ENCODE measurements at regions not wholly inside any gene's neighbourhood (a gene's known extent, or its start where the extent isn't known, plus 50 kb on each side); places are given as distances from the start of the nearest gene placed in this dataset.

DNA sequence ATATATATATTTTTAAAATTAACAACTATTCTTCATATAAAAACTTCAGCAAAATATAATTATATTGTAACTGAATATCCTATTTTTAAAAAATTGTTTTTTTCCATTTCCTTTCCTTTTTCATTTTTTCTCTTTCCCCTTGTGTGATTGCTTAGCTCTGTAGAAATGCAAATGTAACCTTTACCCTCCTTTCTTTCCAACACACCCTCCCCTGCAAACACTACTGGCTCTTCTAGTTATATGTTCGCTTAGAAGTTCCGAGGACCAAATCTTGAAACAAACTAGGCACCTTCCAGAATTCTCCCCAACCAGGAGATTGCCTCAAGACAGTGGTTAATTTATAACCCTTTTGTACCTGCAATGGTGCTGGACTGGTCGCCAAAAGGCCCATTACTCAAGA lies 1980.0 kb upstream of the CDH6 start:
- Histone ChIP-seq H4K20me1 (ENCODE audit: insufficient read depth, low read length) (no peaks in the 10 kb centered on the region), H3K79me2 (ENCODE audit: insufficient read depth, low read length) (no peaks in the 10 kb centered on the region), H3K9me3 (ENCODE audit: low read depth, low read length) (no peaks in the 10 kb centered on the region), H3K4me2 (ENCODE audit: insufficient read depth, low read length) (no peak overlapping the region), H2AFZ (ENCODE audit: low read length) (no peak overlapping the region), H3K36me3 (ENCODE audit: insufficient read depth, low read length) (no peaks in the 10 kb centered on the region), H3K4me3 (ENCODE audit: insufficient read depth, low read length) (no peak overlapping the region), H3K27me3 (ENCODE audit: insufficient read depth, low read length) (no peaks in the 10 kb centered on the region), H3K27ac (ENCODE audit: low read depth, low read length) (no peak overlapping the region), H3K4me1 (ENCODE audit: insufficient read depth, low read length) (no peaks in the 10 kb centered on the region)
- no peak for TF ChIP-seq CTCF (IDR thresholded peaks at IDR 0.05; ENCODE audit: extremely low read depth, low read depth, low read length)
- no peak for DNase-seq (ENCODE audit: insufficient read length, low spot score, missing footprints)

GRCh38 chr5:29208024-29208423 lies 1985.5 kb upstream of the CDH6 start:
- H3K4me3 ChIP-seq (ENCODE audit: insufficient read depth, low read length), result no peak overlapping the region
- H4K20me1 ChIP-seq (ENCODE audit: insufficient read depth, low read length), result no peaks in the 10 kb centered on the region
- H3K36me3 ChIP-seq (ENCODE audit: insufficient read depth, low read length), result no peaks in the 10 kb centered on the region
- H2AFZ ChIP-seq (ENCODE audit: low read length), result no peak overlapping the region
- no peaks in the 10 kb centered on the region for H3K27me3 ChIP-seq (ENCODE audit: insufficient read depth, low read length)
- no peak overlapping the region for H3K27ac ChIP-seq (ENCODE audit: low read depth, low read length)
- no peak for TF ChIP-seq CTCF (IDR thresholded peaks at IDR 0.05; ENCODE audit: extremely low read depth, low read depth, low read length)
- DNase-seq (ENCODE audit: insufficient read length, low spot score, missing footprints), result no peak
- no peaks in the 10 kb centered on the region for H3K4me1 ChIP-seq (ENCODE audit: insufficient read depth, low read length)
- H3K79me2 ChIP-seq (ENCODE audit: insufficient read depth, low read length), result no peaks in the 10 kb centered on the region
- no peaks in the 10 kb centered on the region for H3K9me3 ChIP-seq (ENCODE audit: low read depth, low read length)
- no peak overlapping the region for H3K4me2 ChIP-seq (ENCODE audit: insufficient read depth, low read length)

DNA sequence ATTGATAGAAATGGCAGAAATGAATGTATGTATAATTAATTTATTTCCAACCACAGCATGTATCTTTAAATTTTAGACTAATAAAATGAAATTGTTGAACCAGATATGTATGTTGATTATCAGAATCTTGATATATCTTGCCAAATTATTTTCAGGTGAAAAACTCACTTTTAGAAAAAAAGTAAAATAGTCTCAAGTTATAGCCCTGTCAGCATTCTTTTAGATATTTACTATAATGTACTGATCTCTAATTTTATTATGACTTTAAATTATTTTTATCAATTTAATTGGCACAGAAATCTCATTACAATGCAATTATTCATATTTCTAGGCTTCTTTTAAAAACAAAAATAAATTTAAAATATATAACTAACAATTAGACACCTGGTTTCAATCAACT lies 1990.4 kb upstream of the CDH6 start:
- no peaks in the 10 kb centered on the region for H3K4me1 ChIP-seq (ENCODE audit: insufficient read depth, low read length)
- no peaks in the 10 kb centered on the region for H3K36me3 ChIP-seq (ENCODE audit: insufficient read depth, low read length)
- no peak overlapping the region for H3K27ac ChIP-seq (ENCODE audit: low read depth, low read length)
- no peak overlapping the region for H3K4me2 ChIP-seq (ENCODE audit: insufficient read depth, low read length)
- DNase-seq (ENCODE audit: insufficient read length, low spot score, missing footprints), result no peak
- no peaks in the 10 kb centered on the region for H3K79me2 ChIP-seq (ENCODE audit: insufficient read depth, low read length)
- no peak for TF ChIP-seq CTCF (IDR thresholded peaks at IDR 0.05; ENCODE audit: extremely low read depth, low read depth, low read length)
- no peaks in the 10 kb centered on the region for H4K20me1 ChIP-seq (ENCODE audit: insufficient read depth, low read length)
- H2AFZ ChIP-seq (ENCODE audit: low read length), result no peak overlapping the region
- no peaks in the 10 kb centered on the region for H3K27me3 ChIP-seq (ENCODE audit: insufficient read depth, low read length)
- no peak overlapping the region for H3K4me3 ChIP-seq (ENCODE audit: insufficient read depth, low read length)
- no peaks in the 10 kb centered on the region for H3K9me3 ChIP-seq (ENCODE audit: low read depth, low read length)

DNA sequence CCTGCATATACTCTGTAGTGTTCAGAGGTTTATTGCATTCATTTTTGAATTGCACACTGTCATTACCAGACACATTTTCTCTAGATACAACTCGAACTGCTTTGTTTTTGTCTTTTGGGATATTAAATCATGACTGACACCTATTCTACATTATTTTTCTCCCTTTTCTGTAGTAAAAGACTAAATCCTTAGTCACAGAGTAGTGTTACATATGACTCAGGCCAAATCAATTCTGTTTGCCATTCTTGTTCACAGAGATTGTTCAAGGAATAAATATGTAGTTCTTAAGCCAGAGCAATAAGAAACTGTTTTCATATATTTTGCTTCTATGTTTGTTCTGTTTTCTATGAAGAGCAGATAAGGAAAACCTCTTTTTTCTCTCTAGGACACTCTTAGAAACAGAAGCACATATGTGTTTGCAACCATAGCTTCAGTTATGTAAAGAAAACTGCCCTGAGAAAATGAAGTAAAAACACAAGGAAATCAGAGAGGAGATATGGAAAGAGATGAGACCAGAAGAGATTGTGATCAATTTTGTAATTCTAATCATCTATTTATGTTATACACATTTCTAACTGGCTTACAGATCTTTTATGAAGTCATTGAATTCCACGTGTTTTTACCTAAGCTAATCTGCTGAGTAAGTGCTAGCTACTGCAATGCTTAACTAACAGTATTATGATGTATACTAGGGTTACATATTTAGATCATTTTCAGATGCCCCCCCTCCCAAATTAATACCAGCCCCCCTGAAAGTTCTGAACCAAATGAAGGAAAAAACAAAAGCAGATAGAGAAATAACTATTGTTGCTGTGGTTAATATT lies 1995.6 kb upstream of the CDH6 start:
- Histone ChIP-seq H3K79me2 (ENCODE audit: insufficient read depth, low read length) (no peaks in the 10 kb centered on the region), H3K4me3 (ENCODE audit: insufficient read depth, low read length) (no peak overlapping the region), H3K27me3 (ENCODE audit: insufficient read depth, low read length) (no peaks in the 10 kb centered on the region), H3K4me2 (ENCODE audit: insufficient read depth, low read length) (no peak overlapping the region), H2AFZ (ENCODE audit: low read length) (no peak overlapping the region), H4K20me1 (ENCODE audit: insufficient read depth, low read length) (no peaks in the 10 kb centered on the region), H3K27ac (ENCODE audit: low read depth, low read length) (no peak overlapping the region), H3K4me1 (ENCODE audit: insufficient read depth, low read length) (no peaks in the 10 kb centered on the region), H3K9me3 (ENCODE audit: low read depth, low read length) (no peaks in the 10 kb centered on the region), H3K36me3 (ENCODE audit: insufficient read depth, low read length) (no peaks in the 10 kb centered on the region)
- no peak for TF ChIP-seq CTCF (IDR thresholded peaks at IDR 0.05; ENCODE audit: extremely low read depth, low read depth, low read length)
- peak; percentile 9 for DNase-seq (ENCODE audit: insufficient read length, low spot score, missing footprints)

All from osteoblast (primary cell).